Liver (tissue), 8 donors: ENCODE measurements at regions not wholly inside any gene's neighbourhood (a gene's known extent, or its start where the extent isn't known, plus 50 kb on each side); places are given as distances from the start of the nearest gene placed in this dataset.

Experiments
- DNase-seq: peaks from one replicate; pipeline ENCODE4 v3.0.0-alpha.2; 2017; ENCODE audit warnings: low spot score
- H3K27ac ChIP-seq, 2 donors: one replicate each; pipeline ENCODE4 v1.7.0; 2013; ENCODE audit warnings: inconsistent platforms in 2 of 2, low read length in 2 of 2, control low read depth in 1 of 2, low read depth in 1 of 2, mild to moderate bottlenecking in 1 of 2
- H3K27me3 ChIP-seq, 4 donors: one replicate each; pipeline versions ENCODE4 v1.6.1 to v1.7.0; 2013; ENCODE audit warnings: low read length in 3 of 4, inconsistent platforms in 1 of 4, mild to moderate bottlenecking in 1 of 4, moderate library complexity in 1 of 4; ENCODE audit not compliant: control insufficient read depth in 4 of 4, insufficient read depth in 4 of 4
- H3K36me3 ChIP-seq, 4 donors: one replicate each; pipeline versions ENCODE4 v1.6.1 to v1.7.0; 2013; ENCODE audit warnings: low read length in 3 of 4, mild to moderate bottlenecking in 3 of 4, low read depth in 1 of 4, moderate library complexity in 1 of 4; ENCODE audit not compliant: control insufficient read depth in 4 of 4, insufficient read depth in 3 of 4
- H3K4me1 ChIP-seq, 4 donors: one replicate each; pipeline versions ENCODE4 v1.6.1 to v1.7.0; 2013; ENCODE audit warnings: low read length in 3 of 4, mild to moderate bottlenecking in 3 of 4, moderate library complexity in 1 of 4; ENCODE audit not compliant: control insufficient read depth in 4 of 4, insufficient read depth in 4 of 4
- H3K4me3 ChIP-seq, 3 donors: one replicate each; pipeline versions ENCODE4 v1.6.1 to v1.7.0; 2013; ENCODE audit warnings: low read length in 3 of 3, control low read depth in 1 of 3, low read depth in 1 of 3, mild to moderate bottlenecking in 1 of 3
- H3K9ac ChIP-seq, 2 donors: one replicate each; pipeline ENCODE4 v1.7.0; 2013; ENCODE audit warnings: low read length in 2 of 2, mild to moderate bottlenecking in 2 of 2, moderate library complexity in 2 of 2, control low read depth in 1 of 2, low read depth in 1 of 2
- H3K9me3 ChIP-seq, 4 donors: one replicate each; pipeline versions ENCODE4 v1.6.1 to v1.7.0; 2013; ENCODE audit warnings: low read length in 3 of 4; ENCODE audit not compliant: control insufficient read depth in 4 of 4
- EGR1 ChIP-seq, 2 donors: IDR thresholded peaks; 2 replicates each; pipeline ENCODE4 v1.6.1; 2016 to 2018; ENCODE audit warnings: antibody characterized with exemption in 2 of 2, low read depth in 2 of 2
- FOXA1 ChIP-seq: IDR thresholded peaks from 2 replicates; pipeline ENCODE4 v1.6.1; 2016; ENCODE audit warnings: antibody characterized with exemption
- FOXA2 ChIP-seq: IDR thresholded peaks from 2 replicates; pipeline ENCODE4 v1.6.1; 2016; ENCODE audit warnings: antibody characterized with exemption
- GABPA ChIP-seq, 2 donors: IDR thresholded peaks in 1 of 2; conservative IDR thresholded peaks in 1 of 2; 2 replicates each; pipeline ENCODE4 v1.6.1; 2016; ENCODE audit warnings: antibody characterized with exemption in 2 of 2, mild to moderate bottlenecking in 1 of 2, moderate library complexity in 1 of 2
- HNF4A ChIP-seq, 2 donors: conservative IDR thresholded peaks; 2 replicates each; pipeline ENCODE4 v1.6.1; 2016; ENCODE audit warnings: antibody characterized with exemption in 2 of 2, mild to moderate bottlenecking in 2 of 2
- HNF4G ChIP-seq: IDR thresholded peaks from 2 replicates; pipeline ENCODE4 v1.6.1; 2016; ENCODE audit warnings: antibody characterized with exemption
- JUND ChIP-seq, 2 donors: IDR thresholded peaks; 2 replicates each; pipeline ENCODE4 v1.6.1; 2016; ENCODE audit warnings: antibody characterized with exemption in 2 of 2
- NR2F2 ChIP-seq: IDR thresholded peaks from 2 replicates; pipeline ENCODE4 v1.6.1; 2016; ENCODE audit warnings: antibody characterized with exemption
- RAD21 ChIP-seq, 2 donors: IDR thresholded peaks; 2 replicates each; pipeline ENCODE4 v1.6.1; 2016; ENCODE audit warnings: antibody characterized with exemption in 2 of 2, mild to moderate bottlenecking in 2 of 2
- RXRA ChIP-seq, 2 donors: IDR thresholded peaks; 2 replicates each; pipeline ENCODE4 v1.6.1; 2017 to 2018; ENCODE audit warnings: antibody characterized with exemption in 2 of 2, mild to moderate bottlenecking in 1 of 2
- SP1 ChIP-seq: IDR thresholded peaks from 2 replicates; pipeline ENCODE4 v1.6.1; 2018; ENCODE audit warnings: antibody characterized with exemption, mild to moderate bottlenecking
- TAF1 ChIP-seq: conservative IDR thresholded peaks from 2 replicates; pipeline ENCODE4 v1.6.1; 2016; ENCODE audit warnings: antibody characterized with exemption, mild to moderate bottlenecking
- YY1 ChIP-seq: IDR thresholded peaks from 2 replicates; pipeline ENCODE4 v1.6.1; 2016; ENCODE audit warnings: antibody characterized with exemption, mild to moderate bottlenecking
- WGBS: extraction: QIAGEN DNeasy Blood & Tissue Kit; methylation state at CpG from one replicate; pipeline ENCODE4 v1.1.7; 2013; 5-methylcytosine and 5-hydroxymethylcytosine counted together
- TF ChIP-seq, protein P1 (sequence below): IDR thresholded peaks from 2 replicates; pipeline ENCODE4 v1.6.1; 2016; ENCODE audit warnings: antibody characterized with exemption
- TF ChIP-seq, protein P2 (sequence below): fragments of 150-350 bp; IDR thresholded peaks from 2 replicates; pipeline ENCODE4 v1.5.1; 2017; ENCODE audit warnings: improper control_type of control experiment, low read depth, low read length; ENCODE audit not compliant: missing input control
- TF ChIP-seq, protein P3 (sequence below): IDR thresholded peaks from 2 replicates; pipeline ENCODE4 v1.6.1; 2016; ENCODE audit warnings: antibody characterized with exemption
- TF ChIP-seq, protein P4 (sequence below): IDR thresholded peaks from 2 replicates; pipeline ENCODE4 v1.6.1; 2016; ENCODE audit warnings: antibody characterized with exemption
- TF ChIP-seq, protein P5 (sequence below): IDR thresholded peaks from 2 replicates; pipeline ENCODE4 v1.6.1; 2016; ENCODE audit warnings: antibody characterized with exemption, mild to moderate bottlenecking
- donor health status: healthy.
- donor health status: healthy.
- donor health status: healthy.
- donor health status: healthy.
- donor health status: healthy.

DNA sequence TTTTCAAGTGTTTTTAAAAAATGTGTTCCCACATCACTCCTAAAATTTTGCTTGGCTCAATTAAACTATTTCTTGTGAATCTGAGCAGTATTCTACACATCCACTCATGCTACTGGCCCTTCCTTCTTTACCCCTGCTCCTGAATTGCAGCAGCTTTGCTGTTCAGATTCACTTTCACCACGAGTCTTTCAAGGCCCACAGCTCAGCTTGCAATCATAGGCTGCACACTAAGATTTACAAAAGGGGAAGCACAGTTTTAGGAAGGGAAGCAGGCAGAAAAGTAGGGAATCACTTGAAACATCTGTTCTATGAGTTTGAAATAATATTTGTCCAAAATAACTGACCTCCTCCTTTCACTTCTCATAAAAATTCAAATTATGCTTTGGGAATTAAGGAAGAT, 70.9 kb upstream of the EDEM3 start:
- Histone ChIP-seq H3K4me1 (no peaks in the 10 kb centered on the region), H3K4me3 (no peak overlapping the region), H3K27me3 (no peaks in the 10 kb centered on the region), H3K9ac (no peak overlapping the region), H3K36me3 (no peaks in the 10 kb centered on the region), H3K27ac (no peak overlapping the region), H3K9me3 (no peaks in the 10 kb centered on the region)
- no peak for DNase-seq
- 66% methylated on average over 1 of the region's 1 CpG for WGBS
- no peak for TF ChIP-seq GABPA (IDR thresholded peaks at IDR 0.05 in 1 of 2, conservative IDR thresholded peaks at IDR 0.05 in 1 of 2)
- TF ChIP-seq EGR1 (IDR thresholded peaks at IDR 0.05; ENCODE audit: low read depth in 2 of 2), result no peak
- no peak for TF ChIP-seq FOXA1
- TF ChIP-seq HNF4A (conservative IDR thresholded peaks at IDR 0.05), result no peak
- no peak for TF ChIP-seq YY1
- no peak for TF ChIP-seq HNF4G
- TF ChIP-seq, protein P1, sequence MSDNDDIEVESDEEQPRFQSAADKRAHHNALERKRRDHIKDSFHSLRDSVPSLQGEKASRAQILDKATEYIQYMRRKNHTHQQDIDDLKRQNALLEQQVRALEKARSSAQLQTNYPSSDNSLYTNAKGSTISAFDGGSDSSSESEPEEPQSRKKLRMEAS, result no peak
- TF ChIP-seq, protein P2, sequence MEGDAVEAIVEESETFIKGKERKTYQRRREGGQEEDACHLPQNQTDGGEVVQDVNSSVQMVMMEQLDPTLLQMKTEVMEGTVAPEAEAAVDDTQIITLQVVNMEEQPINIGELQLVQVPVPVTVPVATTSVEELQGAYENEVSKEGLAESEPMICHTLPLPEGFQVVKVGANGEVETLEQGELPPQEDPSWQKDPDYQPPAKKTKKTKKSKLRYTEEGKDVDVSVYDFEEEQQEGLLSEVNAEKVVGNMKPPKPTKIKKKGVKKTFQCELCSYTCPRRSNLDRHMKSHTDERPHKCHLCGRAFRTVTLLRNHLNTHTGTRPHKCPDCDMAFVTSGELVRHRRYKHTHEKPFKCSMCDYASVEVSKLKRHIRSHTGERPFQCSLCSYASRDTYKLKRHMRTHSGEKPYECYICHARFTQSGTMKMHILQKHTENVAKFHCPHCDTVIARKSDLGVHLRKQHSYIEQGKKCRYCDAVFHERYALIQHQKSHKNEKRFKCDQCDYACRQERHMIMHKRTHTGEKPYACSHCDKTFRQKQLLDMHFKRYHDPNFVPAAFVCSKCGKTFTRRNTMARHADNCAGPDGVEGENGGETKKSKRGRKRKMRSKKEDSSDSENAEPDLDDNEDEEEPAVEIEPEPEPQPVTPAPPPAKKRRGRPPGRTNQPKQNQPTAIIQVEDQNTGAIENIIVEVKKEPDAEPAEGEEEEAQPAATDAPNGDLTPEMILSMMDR, result no peak
- TF ChIP-seq, protein P3, sequence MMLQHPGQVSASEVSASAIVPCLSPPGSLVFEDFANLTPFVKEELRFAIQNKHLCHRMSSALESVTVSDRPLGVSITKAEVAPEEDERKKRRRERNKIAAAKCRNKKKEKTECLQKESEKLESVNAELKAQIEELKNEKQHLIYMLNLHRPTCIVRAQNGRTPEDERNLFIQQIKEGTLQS, result no peak
- TF ChIP-seq TAF1, result no peak
- TF ChIP-seq, protein P4, sequence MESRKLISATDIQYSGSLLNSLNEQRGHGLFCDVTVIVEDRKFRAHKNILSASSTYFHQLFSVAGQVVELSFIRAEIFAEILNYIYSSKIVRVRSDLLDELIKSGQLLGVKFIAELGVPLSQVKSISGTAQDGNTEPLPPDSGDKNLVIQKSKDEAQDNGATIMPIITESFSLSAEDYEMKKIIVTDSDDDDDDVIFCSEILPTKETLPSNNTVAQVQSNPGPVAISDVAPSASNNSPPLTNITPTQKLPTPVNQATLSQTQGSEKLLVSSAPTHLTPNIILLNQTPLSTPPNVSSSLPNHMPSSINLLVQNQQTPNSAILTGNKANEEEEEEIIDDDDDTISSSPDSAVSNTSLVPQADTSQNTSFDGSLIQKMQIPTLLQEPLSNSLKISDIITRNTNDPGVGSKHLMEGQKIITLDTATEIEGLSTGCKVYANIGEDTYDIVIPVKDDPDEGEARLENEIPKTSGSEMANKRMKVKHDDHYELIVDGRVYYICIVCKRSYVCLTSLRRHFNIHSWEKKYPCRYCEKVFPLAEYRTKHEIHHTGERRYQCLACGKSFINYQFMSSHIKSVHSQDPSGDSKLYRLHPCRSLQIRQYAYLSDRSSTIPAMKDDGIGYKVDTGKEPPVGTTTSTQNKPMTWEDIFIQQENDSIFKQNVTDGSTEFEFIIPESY, result no peak
- no peak for TF ChIP-seq RAD21 (IDR thresholded peaks at IDR 0.05)
- no peak for TF ChIP-seq SP1
- TF ChIP-seq NR2F2, result no peak
- TF ChIP-seq, protein P5, sequence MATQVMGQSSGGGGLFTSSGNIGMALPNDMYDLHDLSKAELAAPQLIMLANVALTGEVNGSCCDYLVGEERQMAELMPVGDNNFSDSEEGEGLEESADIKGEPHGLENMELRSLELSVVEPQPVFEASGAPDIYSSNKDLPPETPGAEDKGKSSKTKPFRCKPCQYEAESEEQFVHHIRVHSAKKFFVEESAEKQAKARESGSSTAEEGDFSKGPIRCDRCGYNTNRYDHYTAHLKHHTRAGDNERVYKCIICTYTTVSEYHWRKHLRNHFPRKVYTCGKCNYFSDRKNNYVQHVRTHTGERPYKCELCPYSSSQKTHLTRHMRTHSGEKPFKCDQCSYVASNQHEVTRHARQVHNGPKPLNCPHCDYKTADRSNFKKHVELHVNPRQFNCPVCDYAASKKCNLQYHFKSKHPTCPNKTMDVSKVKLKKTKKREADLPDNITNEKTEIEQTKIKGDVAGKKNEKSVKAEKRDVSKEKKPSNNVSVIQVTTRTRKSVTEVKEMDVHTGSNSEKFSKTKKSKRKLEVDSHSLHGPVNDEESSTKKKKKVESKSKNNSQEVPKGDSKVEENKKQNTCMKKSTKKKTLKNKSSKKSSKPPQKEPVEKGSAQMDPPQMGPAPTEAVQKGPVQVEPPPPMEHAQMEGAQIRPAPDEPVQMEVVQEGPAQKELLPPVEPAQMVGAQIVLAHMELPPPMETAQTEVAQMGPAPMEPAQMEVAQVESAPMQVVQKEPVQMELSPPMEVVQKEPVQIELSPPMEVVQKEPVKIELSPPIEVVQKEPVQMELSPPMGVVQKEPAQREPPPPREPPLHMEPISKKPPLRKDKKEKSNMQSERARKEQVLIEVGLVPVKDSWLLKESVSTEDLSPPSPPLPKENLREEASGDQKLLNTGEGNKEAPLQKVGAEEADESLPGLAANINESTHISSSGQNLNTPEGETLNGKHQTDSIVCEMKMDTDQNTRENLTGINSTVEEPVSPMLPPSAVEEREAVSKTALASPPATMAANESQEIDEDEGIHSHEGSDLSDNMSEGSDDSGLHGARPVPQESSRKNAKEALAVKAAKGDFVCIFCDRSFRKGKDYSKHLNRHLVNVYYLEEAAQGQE, result no peak
- no peak for TF ChIP-seq FOXA2
- TF ChIP-seq RXRA (IDR thresholded peaks at IDR 0.05), result no peak
- no peak for TF ChIP-seq JUND (IDR thresholded peaks at IDR 0.05)
